ENCODE measurements at regions not wholly inside any gene's neighbourhood (a gene's known extent, or its start where the extent isn't known, plus 50 kb on each side); places are given as distances from the start of the nearest gene placed in this dataset.

DNA sequence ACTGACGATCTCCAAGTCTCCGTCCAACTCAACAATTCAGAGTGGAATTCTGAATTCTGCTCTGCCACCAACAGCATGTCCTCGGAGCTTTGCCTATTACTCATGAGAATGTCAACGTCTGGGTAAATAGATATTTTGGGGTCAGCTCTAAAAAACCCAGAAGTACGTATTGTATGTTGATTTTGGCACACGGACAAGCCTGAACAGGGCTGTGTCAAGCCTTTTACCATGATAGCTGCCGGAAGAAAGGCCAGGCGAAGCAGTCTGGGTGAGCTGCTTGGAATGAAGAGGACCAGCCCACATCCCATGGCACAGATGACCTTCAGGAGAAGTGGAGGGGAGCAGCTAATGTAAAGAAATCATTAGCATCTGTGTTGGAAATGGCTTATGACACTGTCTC, 88.0 kb upstream of the JAG1 start:
- no peak for TF ChIP-seq POLR2A (IDR thresholded peaks at IDR 0.05; ENCODE audit: insufficient read depth in 1 of 2, low read depth in 2 of 2, low read length in 2 of 2)
- TF ChIP-seq, protein P1, sequence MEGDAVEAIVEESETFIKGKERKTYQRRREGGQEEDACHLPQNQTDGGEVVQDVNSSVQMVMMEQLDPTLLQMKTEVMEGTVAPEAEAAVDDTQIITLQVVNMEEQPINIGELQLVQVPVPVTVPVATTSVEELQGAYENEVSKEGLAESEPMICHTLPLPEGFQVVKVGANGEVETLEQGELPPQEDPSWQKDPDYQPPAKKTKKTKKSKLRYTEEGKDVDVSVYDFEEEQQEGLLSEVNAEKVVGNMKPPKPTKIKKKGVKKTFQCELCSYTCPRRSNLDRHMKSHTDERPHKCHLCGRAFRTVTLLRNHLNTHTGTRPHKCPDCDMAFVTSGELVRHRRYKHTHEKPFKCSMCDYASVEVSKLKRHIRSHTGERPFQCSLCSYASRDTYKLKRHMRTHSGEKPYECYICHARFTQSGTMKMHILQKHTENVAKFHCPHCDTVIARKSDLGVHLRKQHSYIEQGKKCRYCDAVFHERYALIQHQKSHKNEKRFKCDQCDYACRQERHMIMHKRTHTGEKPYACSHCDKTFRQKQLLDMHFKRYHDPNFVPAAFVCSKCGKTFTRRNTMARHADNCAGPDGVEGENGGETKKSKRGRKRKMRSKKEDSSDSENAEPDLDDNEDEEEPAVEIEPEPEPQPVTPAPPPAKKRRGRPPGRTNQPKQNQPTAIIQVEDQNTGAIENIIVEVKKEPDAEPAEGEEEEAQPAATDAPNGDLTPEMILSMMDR (CRISPR knock-in tag; IDR thresholded peaks at IDR 0.05), result no peak
- no peak for TF ChIP-seq ZMYM3 (CRISPR knock-in tag; IDR thresholded peaks at IDR 0.05)
